H1 (cell line): ENCODE measurements at regions not wholly inside any gene's neighbourhood (a gene's known extent, or its start where the extent isn't known, plus 50 kb on each side); places are given as distances from the start of the nearest gene placed in this dataset.

ENCODE experiments used
- ATF3 ChIP-seq: IDR thresholded peaks from 2 replicates; pipeline ENCODE4 v1.6.1; 2011; ENCODE audit warnings: low read depth, mild to moderate bottlenecking, low read length; ENCODE audit not compliant: insufficient read depth
- CHD2 ChIP-seq: IDR thresholded peaks from 2 replicates; pipeline ENCODE4 v1.6.1; 2012; ENCODE audit warnings: low read length, improper control_type of control experiment
- EZH2 ChIP-seq: fragments of 200-600 bp; sonication (generic); IDR thresholded peaks from 2 replicates; pipeline ENCODE4 v1.7.1; 2012; ENCODE audit warnings: low read depth, mild to moderate bottlenecking, moderate library complexity, low read length, inconsistent platforms; ENCODE audit not compliant: severe bottlenecking
- JUND ChIP-seq: IDR thresholded peaks from 2 replicates; pipeline ENCODE4 v1.6.1; 2011; ENCODE audit warnings: mild to moderate bottlenecking, improper control_type of control experiment, low read length
- MAX ChIP-seq: IDR thresholded peaks from 2 replicates; pipeline ENCODE4 v1.6.1; 2012; ENCODE audit warnings: inconsistent platforms
- PHF8 ChIP-seq: fragments of 200-600 bp; sonication (generic); conservative IDR thresholded peaks from 2 replicates; pipeline ENCODE4 v1.7.1; 2012; ENCODE audit warnings: low read depth, mild to moderate bottlenecking, inconsistent platforms, low read length, moderate library complexity
- POLR2AphosphoS5 ChIP-seq: IDR thresholded peaks from 2 replicates; pipeline ENCODE4 v1.6.1; 2011; ENCODE audit warnings: low read depth, low read length

GRCh38 chr4:134601706-134602105 lies 400.1 kb upstream of the PABPC4L start:
- no peak for TF ChIP-seq PHF8
- no peak for TF ChIP-seq JUND
- TF ChIP-seq EZH2 = no peak
- TF ChIP-seq ATF3 = no peak
- TF ChIP-seq MAX = no peak
- no peak for TF ChIP-seq CHD2
- no peak for TF ChIP-seq POLR2AphosphoS5
